ENCODE measurements at regions not wholly inside any gene's neighbourhood (a gene's known extent, or its start where the extent isn't known, plus 50 kb on each side); places are given as distances from the start of the nearest gene placed in this dataset.

GRCh38 chr3:14324224-14324944 lies 78.0 kb upstream of the SLC6A6 start:
- TF ChIP-seq CTCF (IDR thresholded peaks at IDR 0.05; ENCODE audit: extremely low read depth in 1 of 2, insufficient read depth in 1 of 2, low read depth in 1 of 2, low read length in 2 of 2), result no peak
- no peak for TF ChIP-seq POLR2AphosphoS5 (IDR thresholded peaks at IDR 0.05; ENCODE audit: insufficient read depth, low read depth, low read length)
- no peak for TF ChIP-seq FOS (IDR thresholded peaks at IDR 0.05; ENCODE audit: borderline replicate concordance, insufficient read depth, low read length)
- no peak for TF ChIP-seq MAX (IDR thresholded peaks at IDR 0.05; ENCODE audit: insufficient read depth, insufficient read length)
